Esophagus muscularis mucosa (tissue), 4 donors: ENCODE measurements at regions not wholly inside any gene's neighbourhood (a gene's known extent, or its start where the extent isn't known, plus 50 kb on each side); places are given as distances from the start of the nearest gene placed in this dataset.

Source experiments
- DNase-seq: peaks from one replicate; pipeline ENCODE4 v3.0.0-alpha.2; 2017; ENCODE audit errors: extremely low spot score
- H3K27ac ChIP-seq, 4 donors: fragments of 200-600 bp; sonication (generic); replicated peaks in 1 of 4; 1 replicate in 3 of 4; 2 replicates in 1 of 4; pipeline ENCODE4 v1.5.1; 2016 to 2019; ENCODE audit warnings: mild to moderate bottlenecking in 1 of 4
- H3K27me3 ChIP-seq, 4 donors: fragments of 200-600 bp; sonication (generic); one replicate each; pipeline versions ENCODE4 v1.5.1 to v1.6.0; 2016 to 2019
- H3K36me3 ChIP-seq, 4 donors: fragments of 200-600 bp; sonication (generic); one replicate each; pipeline ENCODE4 v1.5.1; 2016 to 2019
- H3K4me1 ChIP-seq, 4 donors: fragments of 200-600 bp; sonication (generic); one replicate each; pipeline ENCODE4 v1.5.1; 2016 to 2019
- H3K4me3 ChIP-seq, 4 donors: fragments of 200-600 bp; sonication (generic); 1 replicate in 2 of 4; 2 replicates in 2 of 4; pipeline ENCODE4 v1.5.1; 2016 to 2019; ENCODE audit warnings: mild to moderate bottlenecking in 4 of 4, moderate library complexity in 1 of 4
- H3K9me3 ChIP-seq, 4 donors: fragments of 200-600 bp; sonication (generic); 1 replicate in 3 of 4; 2 replicates in 1 of 4; pipeline ENCODE4 v1.5.1; 2016 to 2019
- CTCF ChIP-seq, 3 experiments: fragments of 200-600 bp in 2 of 3; fragments of 450-650 bp in 1 of 3; sonication (generic) in 2 of 3; IDR thresholded peaks; one replicate each; pipeline ENCODE4 v1.5.1; 2017 to 2019; ENCODE audit warnings: antibody characterized with exemption in 3 of 3, mild to moderate bottlenecking in 2 of 3, moderate library complexity in 1 of 3
- EP300 ChIP-seq: sonication (generic); formaldehyde crosslinking; IDR thresholded peaks from one replicate; pipeline ENCODE4 v1.6.1; 2017; ENCODE audit warnings: antibody characterized with exemption
- POLR2A ChIP-seq: fragments of 450-650 bp; IDR thresholded peaks from one replicate; pipeline ENCODE4 v1.6.1; 2017; ENCODE audit warnings: antibody characterized with exemption, moderate library complexity, mild to moderate bottlenecking, low read depth
- POLR2AphosphoS5 ChIP-seq, 2 donors: sonication (generic); formaldehyde crosslinking; IDR thresholded peaks; one replicate each; pipeline ENCODE4 v1.6.1; 2017; ENCODE audit warnings: antibody characterized with exemption in 2 of 2
- WGBS: methylation state at CpG from one replicate; pipeline ENCODE4 v1.1.5; 2018; 5-methylcytosine and 5-hydroxymethylcytosine counted together
- intact Hi-C: fragments of 100-400 bp; cut with DNase I; formaldehyde crosslinking; loops from one replicate; pipeline ENCODE4 v1.15.1; 2023

DNA sequence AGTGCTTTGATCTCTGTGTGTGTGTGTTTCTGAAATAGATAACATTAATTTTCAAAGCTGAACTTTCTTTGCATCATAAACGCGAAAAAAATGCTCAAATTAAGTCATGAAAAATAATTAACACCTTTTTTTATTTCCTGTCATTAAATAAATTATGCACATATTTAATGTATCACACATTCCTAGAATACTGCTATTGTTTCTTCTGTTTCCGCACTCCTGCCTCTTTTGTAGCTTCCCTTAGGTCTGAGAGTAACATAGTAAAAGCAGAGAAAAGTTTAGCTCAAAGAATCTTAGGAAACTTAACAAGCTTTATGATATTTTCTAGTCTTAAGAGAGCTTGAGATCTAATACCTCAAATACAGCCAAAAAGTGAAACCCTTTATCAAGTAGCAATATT lies 504.2 kb downstream of the JRKL start:
- Histone ChIP-seq H3K27me3 (no peaks in the 10 kb centered on the region), H3K9me3 (no peaks in the 10 kb centered on the region), H3K4me1 (no peaks in the 10 kb centered on the region), H3K4me3 (no peak overlapping the region), H3K36me3 (no peaks in the 10 kb centered on the region), H3K27ac (no peak overlapping the region)
- TF ChIP-seq EP300, result no peak
- TF ChIP-seq POLR2A, result no peak
- intact Hi-C loops, result no loop called here
- WGBS, result 75% methylated on average over 3 of the region's 3 CpGs
- DNase-seq, result no peak

DNA sequence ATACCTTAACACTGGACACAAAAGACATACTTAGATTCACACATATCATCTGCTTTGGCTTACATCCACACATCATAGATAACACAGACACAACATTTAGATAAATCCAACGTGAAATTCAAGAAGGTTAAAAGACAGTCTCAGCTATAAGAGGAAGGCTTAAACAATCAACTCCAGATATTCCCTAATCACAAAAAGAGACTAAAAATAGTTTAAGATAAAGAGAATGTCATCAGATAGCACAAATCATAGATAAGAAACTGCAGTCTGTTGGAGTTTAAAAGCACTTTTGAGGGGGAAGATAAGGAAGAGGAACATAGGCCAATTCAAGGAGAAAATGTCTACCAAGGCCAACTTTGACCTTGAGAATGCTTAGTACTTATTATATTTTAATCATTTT lies 504.8 kb downstream of the JRKL start:
- TF ChIP-seq EP300, result no peak
- no peak for TF ChIP-seq POLR2AphosphoS5 (IDR thresholded peaks at IDR 0.05)
- TF ChIP-seq POLR2A, result no peak
- TF ChIP-seq CTCF (IDR thresholded peaks at IDR 0.05), result no peak
- WGBS, result 18% methylated on average over 1 of the region's 1 CpG
- H3K27me3 ChIP-seq, result no peaks in the 10 kb centered on the region

GRCh38 chr11:96899971-96900370 lies 510.2 kb downstream of the JRKL start:
- H3K9me3 ChIP-seq, result no peaks in the 10 kb centered on the region
- H3K27me3 ChIP-seq, result no peaks in the 10 kb centered on the region
- no peak for DNase-seq
- no peak for TF ChIP-seq POLR2AphosphoS5 (IDR thresholded peaks at IDR 0.05)
- no peak for TF ChIP-seq CTCF (IDR thresholded peaks at IDR 0.05)
- H3K36me3 ChIP-seq, result no peaks in the 10 kb centered on the region
- intact Hi-C loops, result no loop called here
- H3K4me3 ChIP-seq, result no peak overlapping the region
- H3K4me1 ChIP-seq, result peaks cover 0 to under 1% (median 0%) of the 10 kb centered on the region in 4 donors
- no peak overlapping the region for H3K27ac ChIP-seq
- WGBS, result 88% methylated on average over 5 of the region's 5 CpGs

More for the DNA sequence above, 504.8 kb downstream of the JRKL start:
- Histone ChIP-seq H3K9me3 (no peaks in the 10 kb centered on the region), H3K4me3 (no peak overlapping the region), H3K27ac (no peak overlapping the region), H3K36me3 (no peaks in the 10 kb centered on the region), H3K4me1 (no peaks in the 10 kb centered on the region)
- intact Hi-C loops, result no loop called here
- no peak for DNase-seq

GRCh38 chr11:96905143-96905542 lies 515.3 kb downstream of the JRKL start:
- intact Hi-C loops, result no loop called here
- H3K4me1 ChIP-seq, result peaks cover 0 to 6% (median 0%) of the 10 kb centered on the region in 4 donors

DNA sequence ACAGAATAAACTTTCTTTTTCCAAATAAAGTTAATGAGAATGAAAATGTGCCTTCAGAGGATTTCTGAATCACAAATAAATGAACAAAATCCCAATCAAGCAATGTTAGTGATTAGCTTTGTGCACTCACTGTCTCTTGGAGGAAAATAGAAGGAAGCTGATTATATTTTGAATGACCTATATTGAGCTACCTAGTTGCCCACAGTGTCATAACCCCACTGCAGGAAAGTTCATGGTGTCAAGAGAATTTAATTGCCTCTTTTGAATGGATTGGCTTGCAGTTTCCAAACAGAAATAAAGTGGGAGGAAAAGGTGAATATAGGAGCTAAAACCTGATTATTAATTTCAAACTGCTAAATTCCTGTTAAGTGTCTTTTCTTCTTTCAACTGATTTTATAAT lies 515.9 kb downstream of the JRKL start:
- H3K36me3 ChIP-seq, result no peaks in the 10 kb centered on the region
- TF ChIP-seq CTCF (IDR thresholded peaks at IDR 0.05) (no peak), POLR2A (no peak), POLR2AphosphoS5 (IDR thresholded peaks at IDR 0.05) (no peak), EP300 (no peak)
- no peaks in the 10 kb centered on the region for H3K27me3 ChIP-seq
- no peak overlapping the region for H3K27ac ChIP-seq
- peaks cover 0 to 6% (median 0%) of the 10 kb centered on the region in 4 donors for H3K4me1 ChIP-seq
- H3K4me3 ChIP-seq, result no peak overlapping the region
- DNase-seq, result no peak
- intact Hi-C loops, result no loop called here
- H3K9me3 ChIP-seq, result no peaks in the 10 kb centered on the region

More at GRCh38 chr11:96905143-96905542, 515.3 kb downstream of the JRKL start:
- DNase-seq, result no peak
- TF ChIP-seq POLR2AphosphoS5 (IDR thresholded peaks at IDR 0.05), result no peak
- TF ChIP-seq CTCF (IDR thresholded peaks at IDR 0.05), result no peak
- TF ChIP-seq EP300, result no peak
- no peak for TF ChIP-seq POLR2A
- 17% methylated on average over 2 of the region's 2 CpGs for WGBS
- no peaks in the 10 kb centered on the region for H3K9me3 ChIP-seq
- no peak overlapping the region for H3K27ac ChIP-seq
- no peak overlapping the region for H3K4me3 ChIP-seq
- no peaks in the 10 kb centered on the region for H3K36me3 ChIP-seq
- H3K27me3 ChIP-seq, result no peaks in the 10 kb centered on the region
